RWPE1 (cell line): ENCODE measurements at regions not wholly inside any gene's neighbourhood (a gene's known extent, or its start where the extent isn't known, plus 50 kb on each side); places are given as distances from the start of the nearest gene placed in this dataset.

ENCODE experiments used
- CTCF ChIA-PET: fragments of 350-600 bp; sonication (Branson Sonifier 250); formaldehyde crosslinking; extraction: SDS; loops from one replicate; lab custom pipeline; 2021; lab: Yijun Ruan, JAX
- POLR2A ChIA-PET: fragments of 400-600 bp; formaldehyde crosslinking; extraction: SDS; loops from one replicate; lab custom pipeline; 2020; ENCODE audit warnings: antibody characterized with exemption; ENCODE audit not compliant: low non-redundant PET; lab: Yijun Ruan, JAX
- DNase-seq: peaks from one replicate; pipeline ENCODE4 v3.0.0; 2012; ENCODE audit warnings: low spot score
- H3K27ac ChIP-seq: fragments of 450-650 bp; 2 replicates; pipeline ENCODE4 v1.5.1; 2017
- TF ChIP-seq, protein P1 (sequence below): fragments of 450-650 bp; conservative IDR thresholded peaks from 2 replicates; pipeline ENCODE4 v1.5.1; 2017; ENCODE audit warnings: low read depth, mild to moderate bottlenecking

DNA sequence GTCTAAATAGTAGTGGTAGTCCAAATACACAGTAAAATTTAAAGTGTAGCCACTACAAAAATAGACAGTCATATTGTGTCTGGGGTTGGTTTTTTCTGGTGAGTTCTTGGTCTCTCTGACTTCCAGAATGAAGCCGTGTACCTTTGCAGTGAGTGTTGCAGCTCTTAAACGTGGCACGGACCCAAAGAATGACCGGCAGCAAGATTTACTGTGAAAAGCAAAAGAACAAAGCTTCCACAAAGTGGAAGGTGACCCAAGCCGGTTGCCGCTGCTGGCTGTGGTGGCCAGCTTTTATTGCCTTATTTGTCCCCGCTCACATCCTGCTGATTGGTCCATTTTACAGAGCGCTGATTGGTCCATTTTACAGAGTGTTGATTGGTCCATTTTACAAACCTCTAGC is 188.7 kb downstream of the ZNF608 start:
- CTCF ChIA-PET = interaction anchor here (0.6 kb wide), 1 partner anchor 15 kb away, joined by 12 read pairs; no protein-coding TSS in a partner anchor
- DNase-seq = no peak
- POLR2A ChIA-PET = no interaction called here
- no peak overlapping the region for H3K27ac ChIP-seq
- TF ChIP-seq, protein P1, sequence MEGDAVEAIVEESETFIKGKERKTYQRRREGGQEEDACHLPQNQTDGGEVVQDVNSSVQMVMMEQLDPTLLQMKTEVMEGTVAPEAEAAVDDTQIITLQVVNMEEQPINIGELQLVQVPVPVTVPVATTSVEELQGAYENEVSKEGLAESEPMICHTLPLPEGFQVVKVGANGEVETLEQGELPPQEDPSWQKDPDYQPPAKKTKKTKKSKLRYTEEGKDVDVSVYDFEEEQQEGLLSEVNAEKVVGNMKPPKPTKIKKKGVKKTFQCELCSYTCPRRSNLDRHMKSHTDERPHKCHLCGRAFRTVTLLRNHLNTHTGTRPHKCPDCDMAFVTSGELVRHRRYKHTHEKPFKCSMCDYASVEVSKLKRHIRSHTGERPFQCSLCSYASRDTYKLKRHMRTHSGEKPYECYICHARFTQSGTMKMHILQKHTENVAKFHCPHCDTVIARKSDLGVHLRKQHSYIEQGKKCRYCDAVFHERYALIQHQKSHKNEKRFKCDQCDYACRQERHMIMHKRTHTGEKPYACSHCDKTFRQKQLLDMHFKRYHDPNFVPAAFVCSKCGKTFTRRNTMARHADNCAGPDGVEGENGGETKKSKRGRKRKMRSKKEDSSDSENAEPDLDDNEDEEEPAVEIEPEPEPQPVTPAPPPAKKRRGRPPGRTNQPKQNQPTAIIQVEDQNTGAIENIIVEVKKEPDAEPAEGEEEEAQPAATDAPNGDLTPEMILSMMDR = no peak

DNA sequence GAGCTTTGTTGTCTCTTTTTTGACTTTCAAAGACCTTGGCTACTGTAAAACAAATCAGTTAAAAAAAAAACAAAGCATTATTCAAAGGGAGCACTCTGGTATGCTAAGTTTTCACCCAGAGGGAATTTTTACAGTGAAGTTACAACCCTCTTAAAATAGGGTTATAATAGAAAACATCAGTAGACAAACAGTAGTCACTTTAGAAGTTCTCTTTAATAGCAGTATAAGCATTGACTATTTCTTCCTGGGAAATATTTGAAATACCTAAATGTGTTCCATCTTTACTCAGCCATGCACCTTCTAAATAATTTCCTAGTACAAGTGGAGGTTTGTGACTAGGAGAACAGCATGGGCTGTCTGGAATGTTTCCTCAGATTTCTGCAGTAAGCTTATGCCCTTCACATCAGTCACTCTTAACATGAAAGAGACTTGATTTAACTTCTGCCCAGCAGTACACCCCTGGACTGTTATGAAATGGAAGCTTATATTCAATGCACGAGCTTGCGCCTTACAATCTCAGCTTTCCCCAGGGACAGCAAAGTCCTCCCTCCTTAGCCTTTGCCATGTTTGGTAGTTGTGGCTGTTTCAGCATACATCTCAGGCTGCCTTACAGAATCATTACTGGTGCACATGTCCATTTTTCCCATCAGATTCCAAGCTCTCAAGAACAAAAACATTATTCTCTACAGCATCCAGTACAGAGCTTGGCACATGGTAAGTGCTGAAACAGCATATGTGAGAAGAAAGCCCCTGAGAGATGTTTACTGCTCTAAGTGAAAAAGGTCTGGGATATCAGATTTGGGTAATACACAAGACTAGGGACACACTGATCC is 191.5 kb downstream of the ZNF608 start:
- POLR2A ChIA-PET = no interaction called here
- CTCF ChIA-PET = interaction anchor here (0.6 kb wide), 1 partner anchor 171 kb away, joined by 3 read pairs; no protein-coding TSS in a partner anchor
- TF ChIP-seq, protein P1 = no peak

DNA sequence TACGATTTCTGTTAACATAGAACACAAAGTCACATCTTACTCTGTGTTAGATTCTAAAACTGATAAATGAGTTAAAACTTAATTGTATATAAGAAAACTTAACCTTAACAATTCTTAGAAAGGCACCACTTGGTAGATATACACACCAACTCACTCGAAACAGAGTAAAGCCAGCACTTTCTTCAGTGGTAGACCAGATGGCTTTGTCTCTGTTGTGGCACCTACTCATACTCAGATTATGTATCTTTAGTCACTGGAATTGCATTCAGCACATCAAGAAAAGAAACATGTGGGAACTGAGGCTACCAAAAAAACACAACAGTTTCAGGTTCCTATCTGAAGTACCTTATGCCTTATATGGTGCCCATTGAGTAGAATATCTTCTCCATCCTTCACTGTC is 192.5 kb downstream of the ZNF608 start:
- TF ChIP-seq, protein P1 = no peak
- no peak for DNase-seq
- no peak overlapping the region for H3K27ac ChIP-seq
- CTCF ChIA-PET = no interaction called here
- POLR2A ChIA-PET = no interaction called here

More for the DNA sequence above, 191.5 kb downstream of the ZNF608 start:
- H3K27ac ChIP-seq = no peak overlapping the region
- no peak for DNase-seq

DNA sequence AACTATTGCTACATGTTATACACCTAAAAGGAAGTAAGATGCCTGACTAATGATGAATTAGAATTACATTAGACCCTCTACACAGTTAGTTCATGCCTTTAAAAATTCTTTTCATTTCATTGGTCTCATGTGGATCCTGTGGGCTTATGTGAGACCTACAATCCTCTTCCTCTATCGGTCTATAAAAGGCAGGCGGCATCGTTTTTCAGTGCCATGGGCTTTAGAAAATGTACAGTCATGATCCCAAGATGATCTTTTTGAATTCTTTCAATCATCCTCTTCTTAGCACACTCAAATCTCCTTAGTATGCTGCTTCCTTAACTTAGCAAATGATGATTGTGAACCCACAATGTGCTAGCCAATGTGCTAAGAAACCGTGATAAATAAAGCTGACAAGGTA is 193.9 kb downstream of the ZNF608 start:
- ChIA-PET CTCF (no interaction called here), POLR2A (no interaction called here)
- TF ChIP-seq, protein P1 = no peak
- H3K27ac ChIP-seq = no peak overlapping the region
- no peak for DNase-seq

DNA sequence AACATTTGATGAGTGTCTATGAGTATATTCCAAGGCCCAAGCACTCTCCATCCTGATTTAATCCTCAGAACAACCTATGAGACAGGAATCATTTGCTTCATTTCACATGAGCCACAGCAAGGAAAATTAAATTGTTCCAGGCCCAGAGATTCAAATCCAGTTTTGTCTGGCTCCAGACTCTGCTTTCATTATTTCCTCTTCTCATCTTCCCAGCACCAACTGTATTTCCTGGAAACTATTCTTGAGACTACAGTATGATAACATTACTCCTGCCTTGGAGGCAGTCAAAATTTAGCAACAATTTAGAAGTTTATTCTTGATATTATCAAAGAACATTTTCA is 194.5 kb downstream of the ZNF608 start:
- no peak for DNase-seq
- H3K27ac ChIP-seq = no peak overlapping the region
- TF ChIP-seq, protein P1 = no peak
- POLR2A ChIA-PET = no interaction called here
- CTCF ChIA-PET = no interaction called here

DNA sequence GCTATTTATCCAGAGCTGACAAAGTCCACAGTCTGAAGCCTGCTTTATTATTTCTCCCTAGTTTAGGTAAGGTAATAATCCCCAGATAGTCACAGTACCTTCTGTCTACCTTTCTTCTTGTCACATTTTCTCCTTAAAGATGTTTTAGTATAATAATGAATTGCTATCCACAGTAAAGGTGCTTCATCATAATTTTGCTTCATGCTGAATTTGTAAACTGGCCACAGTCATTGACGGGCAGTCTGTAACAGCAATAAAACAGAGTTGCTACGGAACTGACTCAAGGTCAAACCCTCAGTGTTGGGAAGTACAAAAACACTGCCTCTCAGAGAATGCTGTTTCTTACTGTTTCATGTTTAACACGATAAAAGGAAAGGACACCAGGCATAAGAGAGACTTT is 195.7 kb downstream of the ZNF608 start:
- no peak for DNase-seq
- H3K27ac ChIP-seq = no peak overlapping the region
- ChIA-PET CTCF (no interaction called here), POLR2A (no interaction called here)
- TF ChIP-seq, protein P1 = no peak
